ENCODE measurements at regions not wholly inside any gene's neighbourhood (a gene's known extent, or its start where the extent isn't known, plus 50 kb on each side); places are given as distances from the start of the nearest gene placed in this dataset.

DNA sequence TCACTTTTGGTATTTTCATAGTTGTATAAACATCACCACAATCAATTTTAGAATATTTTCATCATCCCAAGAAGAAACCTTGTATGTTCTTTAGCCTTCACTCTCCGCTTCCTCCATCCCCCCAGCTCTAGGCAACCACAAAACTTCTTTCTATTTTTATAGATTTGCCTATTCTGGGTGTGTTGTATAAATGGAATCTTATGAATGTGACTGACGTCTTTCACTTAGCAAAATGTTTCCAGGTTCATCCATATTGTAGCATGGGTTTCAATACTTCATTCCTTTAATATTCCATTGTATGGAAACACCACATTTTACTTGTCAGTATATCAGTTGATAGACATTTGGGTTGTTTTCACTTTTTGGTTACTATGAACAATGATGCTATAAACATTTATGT is 335.8 kb upstream of the GOLIM4 start:
- TF ChIP-seq, protein P1, sequence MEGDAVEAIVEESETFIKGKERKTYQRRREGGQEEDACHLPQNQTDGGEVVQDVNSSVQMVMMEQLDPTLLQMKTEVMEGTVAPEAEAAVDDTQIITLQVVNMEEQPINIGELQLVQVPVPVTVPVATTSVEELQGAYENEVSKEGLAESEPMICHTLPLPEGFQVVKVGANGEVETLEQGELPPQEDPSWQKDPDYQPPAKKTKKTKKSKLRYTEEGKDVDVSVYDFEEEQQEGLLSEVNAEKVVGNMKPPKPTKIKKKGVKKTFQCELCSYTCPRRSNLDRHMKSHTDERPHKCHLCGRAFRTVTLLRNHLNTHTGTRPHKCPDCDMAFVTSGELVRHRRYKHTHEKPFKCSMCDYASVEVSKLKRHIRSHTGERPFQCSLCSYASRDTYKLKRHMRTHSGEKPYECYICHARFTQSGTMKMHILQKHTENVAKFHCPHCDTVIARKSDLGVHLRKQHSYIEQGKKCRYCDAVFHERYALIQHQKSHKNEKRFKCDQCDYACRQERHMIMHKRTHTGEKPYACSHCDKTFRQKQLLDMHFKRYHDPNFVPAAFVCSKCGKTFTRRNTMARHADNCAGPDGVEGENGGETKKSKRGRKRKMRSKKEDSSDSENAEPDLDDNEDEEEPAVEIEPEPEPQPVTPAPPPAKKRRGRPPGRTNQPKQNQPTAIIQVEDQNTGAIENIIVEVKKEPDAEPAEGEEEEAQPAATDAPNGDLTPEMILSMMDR (conservative IDR thresholded peaks at IDR 0.05), result no peak
- TF ChIP-seq EZH2 (IDR thresholded peaks at IDR 0.05; ENCODE audit: low read depth), result no peak

Data from PC-9 (cell line).